GM21619 (cell line): ENCODE measurements at regions not wholly inside any gene's neighbourhood (a gene's known extent, or its start where the extent isn't known, plus 50 kb on each side); places are given as distances from the start of the nearest gene placed in this dataset.

Experiments
- ATAC-seq: cut with Tn5 transposase; IDR thresholded peaks from one replicate; pipeline ENCODE4 v1.9.1; 2021; ENCODE audit not compliant: unreplicated experiment

DNA sequence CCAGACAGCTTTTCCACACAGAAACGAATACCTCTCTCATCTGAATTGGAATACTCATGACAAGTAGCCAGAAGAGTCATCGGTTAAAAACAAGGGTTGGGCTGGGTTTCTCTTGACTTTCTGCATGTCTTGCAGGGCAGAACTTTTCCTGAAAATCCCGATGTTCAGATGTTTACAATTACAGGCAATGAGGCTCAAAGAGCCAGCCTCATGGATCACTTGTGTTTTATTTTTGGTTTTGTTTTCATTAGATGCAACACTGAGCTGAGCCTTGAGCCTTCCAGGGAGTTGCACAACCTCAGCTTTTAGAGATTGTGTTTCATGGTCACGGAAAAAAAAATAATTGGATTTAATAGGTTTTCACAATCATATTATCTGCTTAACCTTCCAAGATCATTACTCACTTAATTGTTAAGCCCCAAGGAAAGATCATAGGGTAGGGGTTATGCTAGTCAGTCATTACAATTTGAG is 288.1 kb upstream of the PRDM1 start:
- ATAC-seq, result no peak

GRCh38 chr6:105797286-105797979 is 288.7 kb upstream of the PRDM1 start:
- no peak for ATAC-seq

DNA sequence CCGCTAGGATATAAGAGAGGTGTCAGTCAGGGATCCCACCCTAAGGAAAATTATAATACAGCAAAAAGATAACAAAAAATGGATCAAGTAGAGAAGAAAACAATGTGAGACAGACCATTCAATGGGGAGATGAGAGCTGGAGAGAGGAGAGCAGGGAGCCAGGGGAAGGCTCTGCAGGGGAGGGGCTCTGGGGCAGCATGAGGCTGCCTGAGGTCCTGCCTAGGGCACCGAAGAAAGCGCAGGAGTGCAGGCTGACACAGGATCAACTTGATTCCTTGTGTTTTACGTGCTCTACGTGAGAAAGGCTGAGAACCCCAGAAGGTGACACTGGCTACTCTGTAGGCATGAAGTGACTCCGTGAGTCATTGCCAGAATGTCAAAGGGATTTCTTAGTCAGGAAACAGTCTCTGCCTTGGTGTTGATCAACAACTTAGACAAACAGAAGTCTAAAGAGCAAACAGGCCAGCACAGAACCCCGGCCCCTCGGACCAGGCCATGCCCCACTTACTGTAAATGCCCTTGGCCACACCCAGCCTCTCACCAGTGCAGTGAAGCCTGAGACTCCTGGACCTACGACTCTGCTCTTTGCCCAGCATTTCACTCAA is 290.1 kb upstream of the PRDM1 start:
- no peak for ATAC-seq

DNA sequence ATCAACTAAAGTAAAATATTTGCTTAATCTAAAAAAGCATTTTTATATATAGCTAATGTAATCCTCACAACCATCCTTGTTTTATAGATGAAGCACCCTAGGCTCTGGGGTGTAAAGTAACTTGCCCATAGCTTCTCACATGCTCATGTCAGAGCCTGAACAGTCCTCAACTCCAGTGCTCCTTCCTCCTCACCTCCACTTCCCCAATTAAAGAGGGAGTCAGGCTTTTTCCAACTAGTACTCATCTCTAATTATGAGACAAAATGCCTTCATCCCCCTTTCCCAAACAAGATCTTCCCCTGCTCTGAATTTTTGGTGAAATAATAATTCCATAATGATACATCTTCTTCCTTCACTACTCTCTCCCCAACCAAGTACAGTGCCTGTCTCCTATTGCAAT is 290.8 kb upstream of the PRDM1 start:
- ATAC-seq, result no peak

- ATAC-seq, result no peak
These were observed 291.3 kb upstream of the PRDM1 start for GRCh38 chr6:105794870-105795269.

DNA sequence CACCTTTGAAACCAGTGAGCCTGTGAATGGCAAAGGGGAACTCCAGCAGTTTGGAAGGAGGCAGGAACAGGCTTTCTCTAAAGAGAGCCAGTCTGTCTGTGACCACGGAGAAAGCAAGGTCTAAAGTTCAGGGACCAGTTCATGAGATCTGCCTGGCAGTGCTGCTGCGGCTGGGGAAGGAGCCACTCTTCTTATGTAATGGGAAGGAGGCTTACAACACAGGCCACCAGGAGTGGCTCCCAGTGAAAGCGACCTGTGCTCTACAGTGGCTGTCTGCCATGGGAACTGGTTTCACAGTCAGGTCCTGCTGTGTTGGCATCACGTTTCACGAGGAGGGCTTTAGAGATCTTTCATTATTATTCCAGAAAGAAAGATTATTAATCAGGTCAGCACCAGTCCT is 291.9 kb upstream of the PRDM1 start:
- no peak for ATAC-seq

GRCh38 chr6:105793130-105793529 is 293.0 kb upstream of the PRDM1 start:
- ATAC-seq, result no peak

GRCh38 chr6:105791583-105792318 is 294.4 kb upstream of the PRDM1 start:
- peak; percentile 59 for ATAC-seq

- peak; percentile 2 for ATAC-seq
These were observed 295.0 kb upstream of the PRDM1 start for GRCh38 chr6:105791179-105791578.

DNA sequence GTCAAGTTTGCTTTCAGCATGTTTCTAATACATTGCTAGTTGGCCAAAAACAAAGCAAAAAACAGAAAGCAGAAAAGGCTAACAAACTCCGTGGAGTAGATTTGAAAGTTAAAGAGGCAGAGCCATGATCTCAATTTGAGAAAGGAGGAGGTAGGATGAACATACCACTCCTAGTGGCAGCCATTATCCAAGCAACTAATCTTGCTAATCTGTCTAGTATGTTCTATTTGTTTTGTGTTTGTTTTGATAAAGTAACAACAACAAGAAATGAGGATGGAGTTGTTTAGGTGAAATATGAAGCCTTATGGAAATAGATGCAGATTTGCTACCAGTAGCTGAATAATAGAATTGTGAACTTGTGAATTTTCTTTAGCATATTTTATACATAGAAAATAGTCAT is 295.5 kb upstream of the PRDM1 start:
- no peak for ATAC-seq

DNA sequence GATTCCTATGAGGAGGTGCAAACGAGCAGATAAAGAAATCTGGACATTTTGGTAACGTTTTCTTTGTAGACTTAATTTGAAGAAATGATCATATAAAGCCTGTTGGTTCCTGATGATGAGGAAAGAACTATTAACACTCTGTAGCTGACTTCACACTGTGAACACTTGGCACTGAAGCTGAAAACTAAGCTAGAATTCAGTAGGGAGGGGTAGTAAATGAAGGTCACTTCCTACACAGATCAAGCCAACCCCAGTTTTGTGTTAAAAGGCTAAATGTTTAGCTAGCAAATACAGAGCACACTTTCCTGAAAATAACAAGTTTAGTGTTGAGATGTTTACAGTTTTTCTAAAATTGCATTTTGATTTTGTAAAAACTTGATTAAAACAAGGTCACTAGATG is 296.2 kb upstream of the PRDM1 start:
- no peak for ATAC-seq

GRCh38 chr6:105787747-105788146 is 298.4 kb upstream of the PRDM1 start:
- no peak for ATAC-seq

DNA sequence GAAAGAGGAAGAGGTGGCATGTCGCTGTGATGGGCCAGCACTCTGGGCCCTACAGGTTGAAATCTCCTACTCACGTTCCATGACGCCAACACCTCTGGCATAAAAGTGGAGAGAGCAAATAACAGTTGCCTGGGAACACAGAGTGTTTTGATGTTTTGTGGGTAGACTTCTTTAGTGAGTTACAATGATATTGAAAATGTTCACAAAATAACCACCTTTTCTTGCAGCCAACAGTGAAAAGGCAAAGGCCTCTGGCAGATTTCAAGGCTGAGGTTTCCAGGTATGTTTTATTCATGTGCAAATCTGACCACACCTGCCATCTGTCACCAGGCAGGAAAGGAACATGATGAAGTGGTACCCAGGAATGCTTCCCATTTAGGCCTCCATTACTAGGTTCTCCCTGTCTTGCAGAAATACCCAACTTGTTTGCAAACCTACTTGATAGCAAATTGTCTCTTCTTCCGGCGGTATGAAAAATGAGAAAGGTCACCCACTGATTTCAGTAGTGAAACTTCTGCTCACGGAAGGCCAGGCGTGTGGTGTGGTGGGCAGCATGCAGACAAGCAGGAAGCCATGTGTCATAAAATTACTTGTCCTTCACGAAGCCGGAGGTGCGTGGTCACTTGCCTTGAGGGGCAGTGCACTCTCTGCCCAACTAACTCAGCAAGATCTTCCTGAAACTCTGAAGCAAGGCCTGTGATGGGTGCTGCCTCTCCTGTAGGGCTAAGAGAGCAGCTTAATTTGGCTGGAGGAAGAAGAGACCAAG is 299.1 kb upstream of the PRDM1 start:
- ATAC-seq, result peak; percentile 62

DNA sequence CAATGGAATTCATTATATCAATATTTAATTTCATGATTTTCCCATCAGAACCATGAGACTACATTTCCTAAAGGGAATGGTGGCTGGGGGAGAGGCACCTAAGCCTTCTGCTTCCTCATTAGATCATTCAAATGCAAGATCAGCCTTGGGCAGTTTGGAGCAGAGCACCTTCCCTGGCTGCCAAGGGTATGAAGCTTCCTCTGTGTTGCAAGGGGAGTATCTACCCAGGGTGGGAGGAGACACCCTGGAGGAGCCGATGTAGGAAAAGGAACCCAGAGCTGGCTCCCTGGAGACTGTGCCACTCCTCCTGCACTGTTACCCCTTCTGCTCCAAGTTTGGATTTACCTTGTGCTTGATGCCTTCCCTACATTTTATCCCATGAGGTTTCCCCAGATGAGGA is 299.7 kb upstream of the PRDM1 start:
- ATAC-seq, result no peak

GRCh38 chr6:105785066-105785811 is 300.9 kb upstream of the PRDM1 start:
- ATAC-seq, result no peak

DNA sequence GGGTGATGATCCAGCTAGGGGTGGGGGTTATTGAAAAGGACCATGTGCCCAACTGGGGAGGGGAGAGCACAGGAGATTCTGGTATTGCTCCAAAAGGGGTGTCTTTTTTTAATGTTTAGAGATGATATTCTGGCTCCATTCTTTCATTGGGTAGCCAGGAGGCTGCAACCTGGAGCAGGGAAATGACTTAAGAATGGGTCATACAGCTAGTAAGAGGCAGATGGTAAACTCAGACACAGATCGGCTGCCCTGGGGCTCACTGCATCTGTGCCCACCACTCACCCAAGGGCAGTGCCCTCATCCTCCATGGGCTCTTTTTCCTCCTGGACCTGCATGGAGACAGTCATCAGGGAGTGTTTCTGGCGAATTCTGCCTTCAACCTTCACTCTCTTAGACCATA is 302.0 kb upstream of the PRDM1 start:
- ATAC-seq, result no peak

DNA sequence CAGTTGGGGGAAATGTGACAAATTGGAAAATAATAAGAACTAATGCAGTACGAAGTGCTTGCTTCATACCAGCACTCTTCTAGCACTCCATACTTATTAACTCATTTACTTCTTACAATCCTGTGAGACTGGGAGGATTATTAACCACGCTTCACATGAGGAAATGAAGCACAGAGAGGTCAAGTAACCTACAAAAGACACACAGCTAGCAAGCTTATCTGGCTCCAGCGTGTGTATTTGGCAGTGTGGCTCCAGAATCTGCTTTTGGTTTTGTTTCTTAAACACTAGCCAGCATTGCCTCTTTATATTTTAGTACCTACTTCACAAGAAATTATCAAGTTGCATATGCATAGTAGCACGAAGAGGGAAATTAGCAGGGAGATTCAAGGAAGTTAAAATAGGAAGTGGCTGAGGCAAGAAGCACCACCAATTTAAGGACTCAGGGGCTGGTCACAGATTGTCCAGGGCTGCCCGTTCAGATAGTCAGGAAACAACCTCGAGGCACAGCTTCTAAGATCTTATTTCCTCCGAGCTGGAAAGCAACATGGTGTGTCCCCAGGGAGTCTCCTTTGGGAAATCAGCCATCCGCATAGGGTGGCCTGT is 302.7 kb upstream of the PRDM1 start:
- ATAC-seq, result no peak

- ATAC-seq, result no peak
These were observed 304.2 kb upstream of the PRDM1 start for GRCh38 chr6:105781915-105782314.

DNA sequence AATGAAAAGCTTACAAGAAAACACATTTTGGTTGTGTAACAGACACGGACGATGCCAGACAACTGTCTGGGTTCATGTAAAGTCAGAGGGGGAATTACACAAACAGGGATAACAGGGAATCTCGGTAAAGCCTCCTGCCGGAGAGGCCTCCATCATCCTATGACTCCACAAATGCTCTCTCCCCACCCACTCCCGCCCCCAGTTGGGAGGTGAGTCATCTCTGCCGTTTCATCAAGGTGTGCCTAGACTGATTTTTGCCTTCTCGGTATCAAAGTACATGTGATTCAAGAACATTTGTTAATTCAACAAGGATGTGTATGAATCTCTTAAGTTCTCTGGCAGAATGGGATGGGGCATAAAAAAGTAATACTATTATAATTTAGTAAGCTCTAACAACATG is 304.9 kb upstream of the PRDM1 start:
- ATAC-seq, result no peak

GRCh38 chr6:105780146-105780860 is 305.8 kb upstream of the PRDM1 start:
- ATAC-seq, result no peak
